HL-60 (cell line): ENCODE measurements at regions not wholly inside any gene's neighbourhood (a gene's known extent, or its start where the extent isn't known, plus 50 kb on each side); places are given as distances from the start of the nearest gene placed in this dataset.

Source experiments
- GABPA ChIP-seq: IDR thresholded peaks from 2 replicates; pipeline ENCODE4 v1.6.1; 2012; ENCODE audit warnings: low read depth
- POLR2AphosphoS5 ChIP-seq: IDR thresholded peaks from 2 replicates; pipeline ENCODE4 v1.6.1; 2012; ENCODE audit warnings: low read depth
- SPI1 ChIP-seq: IDR thresholded peaks from 2 replicates; pipeline ENCODE4 v1.6.1; 2012; ENCODE audit warnings: low read depth, mild to moderate bottlenecking, borderline replicate concordance
- TF ChIP-seq, protein P1 (sequence below): IDR thresholded peaks from one replicate; pipeline ENCODE4 v1.5.1; 2011; ENCODE audit warnings: low read length, control low read depth, inconsistent platforms; ENCODE audit not compliant: insufficient read depth
- TF ChIP-seq, protein P2 (sequence below): IDR thresholded peaks from 2 replicates; pipeline ENCODE4 v1.6.1; 2012; ENCODE audit warnings: low read depth; ENCODE audit not compliant: insufficient replicate concordance

GRCh38 chr21:38145104-38145503 is 111.7 kb upstream of the KCNJ15 start:
- TF ChIP-seq, protein P1, sequence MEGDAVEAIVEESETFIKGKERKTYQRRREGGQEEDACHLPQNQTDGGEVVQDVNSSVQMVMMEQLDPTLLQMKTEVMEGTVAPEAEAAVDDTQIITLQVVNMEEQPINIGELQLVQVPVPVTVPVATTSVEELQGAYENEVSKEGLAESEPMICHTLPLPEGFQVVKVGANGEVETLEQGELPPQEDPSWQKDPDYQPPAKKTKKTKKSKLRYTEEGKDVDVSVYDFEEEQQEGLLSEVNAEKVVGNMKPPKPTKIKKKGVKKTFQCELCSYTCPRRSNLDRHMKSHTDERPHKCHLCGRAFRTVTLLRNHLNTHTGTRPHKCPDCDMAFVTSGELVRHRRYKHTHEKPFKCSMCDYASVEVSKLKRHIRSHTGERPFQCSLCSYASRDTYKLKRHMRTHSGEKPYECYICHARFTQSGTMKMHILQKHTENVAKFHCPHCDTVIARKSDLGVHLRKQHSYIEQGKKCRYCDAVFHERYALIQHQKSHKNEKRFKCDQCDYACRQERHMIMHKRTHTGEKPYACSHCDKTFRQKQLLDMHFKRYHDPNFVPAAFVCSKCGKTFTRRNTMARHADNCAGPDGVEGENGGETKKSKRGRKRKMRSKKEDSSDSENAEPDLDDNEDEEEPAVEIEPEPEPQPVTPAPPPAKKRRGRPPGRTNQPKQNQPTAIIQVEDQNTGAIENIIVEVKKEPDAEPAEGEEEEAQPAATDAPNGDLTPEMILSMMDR: no peak
- TF ChIP-seq GABPA (no peak), SPI1 (no peak), POLR2AphosphoS5 (no peak)
- TF ChIP-seq, protein P2, sequence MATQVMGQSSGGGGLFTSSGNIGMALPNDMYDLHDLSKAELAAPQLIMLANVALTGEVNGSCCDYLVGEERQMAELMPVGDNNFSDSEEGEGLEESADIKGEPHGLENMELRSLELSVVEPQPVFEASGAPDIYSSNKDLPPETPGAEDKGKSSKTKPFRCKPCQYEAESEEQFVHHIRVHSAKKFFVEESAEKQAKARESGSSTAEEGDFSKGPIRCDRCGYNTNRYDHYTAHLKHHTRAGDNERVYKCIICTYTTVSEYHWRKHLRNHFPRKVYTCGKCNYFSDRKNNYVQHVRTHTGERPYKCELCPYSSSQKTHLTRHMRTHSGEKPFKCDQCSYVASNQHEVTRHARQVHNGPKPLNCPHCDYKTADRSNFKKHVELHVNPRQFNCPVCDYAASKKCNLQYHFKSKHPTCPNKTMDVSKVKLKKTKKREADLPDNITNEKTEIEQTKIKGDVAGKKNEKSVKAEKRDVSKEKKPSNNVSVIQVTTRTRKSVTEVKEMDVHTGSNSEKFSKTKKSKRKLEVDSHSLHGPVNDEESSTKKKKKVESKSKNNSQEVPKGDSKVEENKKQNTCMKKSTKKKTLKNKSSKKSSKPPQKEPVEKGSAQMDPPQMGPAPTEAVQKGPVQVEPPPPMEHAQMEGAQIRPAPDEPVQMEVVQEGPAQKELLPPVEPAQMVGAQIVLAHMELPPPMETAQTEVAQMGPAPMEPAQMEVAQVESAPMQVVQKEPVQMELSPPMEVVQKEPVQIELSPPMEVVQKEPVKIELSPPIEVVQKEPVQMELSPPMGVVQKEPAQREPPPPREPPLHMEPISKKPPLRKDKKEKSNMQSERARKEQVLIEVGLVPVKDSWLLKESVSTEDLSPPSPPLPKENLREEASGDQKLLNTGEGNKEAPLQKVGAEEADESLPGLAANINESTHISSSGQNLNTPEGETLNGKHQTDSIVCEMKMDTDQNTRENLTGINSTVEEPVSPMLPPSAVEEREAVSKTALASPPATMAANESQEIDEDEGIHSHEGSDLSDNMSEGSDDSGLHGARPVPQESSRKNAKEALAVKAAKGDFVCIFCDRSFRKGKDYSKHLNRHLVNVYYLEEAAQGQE: no peak
